Fibroblast of gingiva (primary cell): ENCODE measurements at regions not wholly inside any gene's neighbourhood (a gene's known extent, or its start where the extent isn't known, plus 50 kb on each side); places are given as distances from the start of the nearest gene placed in this dataset.

Experiments used
- DNase-seq: peaks from one replicate; pipeline ENCODE4 v3.0.0-alpha.2; 2011; ENCODE audit warnings: low read depth

DNA sequence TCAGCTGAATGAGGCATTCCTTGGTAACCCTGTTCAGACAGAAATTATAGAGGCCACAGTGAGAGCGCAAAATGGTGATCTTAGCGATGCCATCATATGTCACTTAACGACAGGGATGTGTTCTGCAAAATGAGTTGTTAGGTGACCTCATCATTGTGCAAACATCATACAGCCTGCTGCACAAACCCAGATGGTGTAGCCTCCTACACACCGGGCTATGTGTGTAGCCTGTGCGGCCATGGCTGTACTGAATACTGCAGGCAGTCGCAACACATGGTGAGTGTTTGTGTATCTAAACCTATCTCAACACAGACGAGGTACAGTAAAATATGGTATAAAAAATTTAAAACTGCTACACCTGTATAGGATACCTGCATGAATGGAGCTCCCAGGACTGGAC lies 234.1 kb upstream of the PMEPA1 start:
- no peak for DNase-seq

DNA sequence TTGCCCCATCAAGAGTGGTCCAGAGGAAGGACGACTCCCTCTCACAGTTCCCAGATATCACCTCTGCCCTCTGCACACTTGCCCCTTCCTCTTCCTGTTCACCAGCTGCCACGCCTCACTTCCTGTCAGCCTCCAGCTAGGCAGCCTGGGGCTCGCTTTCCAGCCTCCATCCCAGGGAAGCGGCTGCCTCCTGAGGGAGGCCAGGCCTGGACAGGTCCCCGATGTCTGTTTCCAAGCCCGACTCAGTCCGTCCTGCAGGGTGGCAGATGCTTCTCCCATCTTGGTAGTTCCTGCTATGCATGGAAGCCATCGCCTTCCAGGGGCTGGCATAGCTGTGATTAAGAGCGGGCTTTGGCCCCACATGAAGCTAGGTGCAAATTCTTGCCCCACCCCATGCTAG lies 233.5 kb upstream of the PMEPA1 start:
- no peak for DNase-seq

DNA sequence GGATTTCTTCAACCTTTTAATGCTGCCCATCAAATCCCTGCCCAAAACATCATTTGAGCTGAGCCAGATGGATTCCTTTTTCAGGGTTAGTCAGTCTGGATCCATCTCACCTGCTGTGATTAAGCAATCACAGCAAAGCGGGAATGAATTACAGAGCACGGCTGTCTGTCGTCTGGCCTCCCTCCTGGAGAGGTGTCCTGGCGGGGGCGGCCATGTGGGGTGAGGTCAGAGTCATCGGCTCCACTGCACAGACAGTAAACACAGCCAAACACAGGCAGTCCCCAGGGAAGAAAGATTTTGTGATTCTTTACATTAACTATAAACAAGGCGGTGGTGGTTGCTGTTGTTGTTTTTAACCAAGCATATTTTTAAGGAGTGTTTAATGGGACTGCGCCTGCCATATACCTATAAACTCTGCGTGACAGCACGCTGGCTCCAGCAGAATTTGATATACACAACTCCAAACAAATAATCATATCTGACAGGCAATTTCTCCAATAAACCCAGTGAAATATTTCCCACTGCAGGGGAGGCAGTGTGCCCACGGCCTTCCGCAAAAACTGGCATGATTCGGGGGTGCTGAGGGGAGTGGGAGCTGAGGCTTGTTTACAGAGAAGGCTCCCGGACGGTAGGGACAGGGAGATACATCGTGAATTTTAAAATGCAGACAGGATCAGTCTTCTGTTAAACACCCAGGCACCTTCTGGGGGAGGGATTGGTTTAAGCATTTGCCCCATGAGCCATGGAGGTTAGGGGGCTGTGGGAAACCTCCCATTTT lies 232.0 kb upstream of the PMEPA1 start:
- no peak for DNase-seq

- no peak for DNase-seq
Measured at GRCh38 chr20:57940868-57941522, 231.2 kb upstream of the PMEPA1 start.

DNA sequence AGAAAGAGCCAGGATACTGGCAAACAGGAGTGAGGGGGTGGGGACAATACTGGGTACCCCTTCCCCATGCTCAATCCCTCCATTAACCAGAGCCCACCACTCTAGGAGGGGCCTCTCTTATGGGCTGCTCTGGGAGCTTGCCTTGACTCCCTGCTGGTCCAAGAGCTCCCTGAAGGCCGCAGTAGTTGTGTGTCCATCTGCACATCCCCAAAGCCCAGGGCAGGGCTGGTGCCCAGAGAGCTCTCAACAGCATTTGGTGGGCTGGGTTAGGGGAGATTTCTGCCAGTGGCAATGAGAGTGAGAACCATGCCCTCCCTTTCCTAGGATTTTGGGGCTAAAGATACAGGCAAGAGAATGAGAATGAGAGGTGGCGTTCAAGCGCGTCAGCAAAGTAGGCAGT lies 230.6 kb upstream of the PMEPA1 start:
- no peak for DNase-seq

GRCh38 chr20:57939499-57939898 lies 229.7 kb upstream of the PMEPA1 start:
- DNase-seq = no peak

GRCh38 chr20:57938158-57939108 lies 228.6 kb upstream of the PMEPA1 start:
- no peak for DNase-seq

DNA sequence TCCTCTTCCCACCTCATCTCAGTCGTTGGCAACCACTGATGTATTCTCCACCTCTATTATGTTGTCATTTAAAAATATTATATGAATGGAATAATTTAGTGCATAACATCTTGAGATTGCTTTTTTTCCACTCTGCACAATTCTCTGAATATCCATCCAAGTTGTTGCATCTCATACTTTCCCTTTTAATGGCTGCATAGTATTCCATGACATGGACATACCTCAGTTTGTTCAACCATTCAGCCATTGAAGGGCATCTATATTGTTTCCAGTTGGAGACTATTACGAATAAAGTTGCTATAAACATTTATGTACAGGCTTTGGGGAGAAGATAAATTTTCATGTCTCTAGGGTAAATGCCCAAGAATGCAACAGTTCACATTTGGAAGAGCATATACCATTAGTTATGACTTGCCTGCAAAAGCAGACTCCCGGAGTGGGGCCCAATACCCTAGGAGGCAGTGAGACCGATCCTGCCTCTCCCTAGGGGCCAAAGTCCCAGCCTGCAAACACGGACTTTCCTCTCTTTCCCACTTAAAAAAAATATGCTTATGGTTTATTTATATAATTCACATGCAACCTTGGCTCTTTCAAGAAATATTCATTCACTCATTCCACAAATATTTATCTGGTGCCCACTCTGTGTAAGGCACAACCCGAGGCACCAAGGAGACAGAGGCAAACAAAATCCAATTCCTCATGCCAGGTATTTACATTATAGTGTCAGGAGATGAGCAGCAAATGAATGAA lies 227.0 kb upstream of the PMEPA1 start:
- peak; percentile 7 for DNase-seq

DNA sequence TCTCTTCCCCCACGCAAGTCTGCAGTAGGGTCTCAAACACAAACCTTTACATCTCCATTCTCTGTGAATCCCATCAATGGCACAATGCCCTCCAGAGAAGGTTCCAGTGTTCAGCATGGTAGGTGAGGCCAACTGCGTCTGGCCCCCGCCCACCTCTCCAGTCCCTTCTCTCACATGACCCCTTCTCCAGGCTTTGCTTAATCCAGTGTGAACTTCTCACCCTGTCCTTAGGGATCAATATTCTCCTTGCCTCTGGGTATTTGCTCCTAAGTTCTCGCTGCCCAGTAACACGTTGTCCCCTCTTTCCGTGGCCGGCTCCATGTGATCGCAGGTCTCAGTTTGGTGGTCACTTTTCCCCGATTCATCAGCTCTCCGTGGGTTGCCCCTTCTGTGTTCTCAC lies 225.1 kb upstream of the PMEPA1 start:
- no peak for DNase-seq

DNA sequence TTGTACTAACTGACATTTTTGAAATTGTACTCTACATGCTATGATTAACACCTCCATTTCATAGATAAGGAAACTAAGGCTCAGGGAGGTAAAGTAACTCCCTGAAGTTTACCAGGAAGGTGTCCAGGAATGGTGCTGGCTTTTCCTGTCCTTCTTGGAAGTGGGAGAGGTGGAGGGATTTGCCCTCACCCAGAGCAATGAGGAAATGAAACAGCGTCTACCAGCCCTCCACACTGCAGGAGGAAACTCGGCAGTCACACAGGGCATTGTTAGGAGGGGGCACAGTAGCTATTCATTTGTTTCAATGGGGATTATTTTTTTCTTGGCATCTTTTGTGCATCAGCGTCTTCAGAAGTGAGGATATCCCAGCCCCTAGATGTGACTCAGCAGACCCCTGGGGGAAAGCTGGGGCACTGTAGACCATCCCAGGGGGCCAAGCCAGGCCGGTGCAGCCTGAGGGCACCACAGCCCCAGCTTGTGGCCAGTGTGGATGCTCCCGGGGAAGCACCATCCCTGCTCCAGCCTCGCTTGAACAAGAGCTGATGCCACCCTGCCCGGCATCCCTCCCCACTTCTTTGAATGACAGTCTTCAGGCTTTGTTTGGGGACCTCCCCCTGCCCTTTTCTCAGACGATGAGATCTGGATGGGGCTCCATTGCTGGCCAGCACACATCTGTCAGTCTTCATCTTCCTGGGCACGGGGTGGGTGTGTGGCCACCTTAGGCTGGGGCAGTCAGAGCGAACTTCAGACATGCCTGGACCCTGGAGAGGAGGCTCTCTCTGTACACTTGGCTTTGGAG lies 224.4 kb upstream of the PMEPA1 start:
- DNase-seq = no peak

GRCh38 chr20:57932227-57932864 lies 222.5 kb upstream of the PMEPA1 start:
- no peak for DNase-seq

- DNase-seq = no peak
Measured at GRCh38 chr20:57930351-57930750, 220.5 kb upstream of the PMEPA1 start.

DNA sequence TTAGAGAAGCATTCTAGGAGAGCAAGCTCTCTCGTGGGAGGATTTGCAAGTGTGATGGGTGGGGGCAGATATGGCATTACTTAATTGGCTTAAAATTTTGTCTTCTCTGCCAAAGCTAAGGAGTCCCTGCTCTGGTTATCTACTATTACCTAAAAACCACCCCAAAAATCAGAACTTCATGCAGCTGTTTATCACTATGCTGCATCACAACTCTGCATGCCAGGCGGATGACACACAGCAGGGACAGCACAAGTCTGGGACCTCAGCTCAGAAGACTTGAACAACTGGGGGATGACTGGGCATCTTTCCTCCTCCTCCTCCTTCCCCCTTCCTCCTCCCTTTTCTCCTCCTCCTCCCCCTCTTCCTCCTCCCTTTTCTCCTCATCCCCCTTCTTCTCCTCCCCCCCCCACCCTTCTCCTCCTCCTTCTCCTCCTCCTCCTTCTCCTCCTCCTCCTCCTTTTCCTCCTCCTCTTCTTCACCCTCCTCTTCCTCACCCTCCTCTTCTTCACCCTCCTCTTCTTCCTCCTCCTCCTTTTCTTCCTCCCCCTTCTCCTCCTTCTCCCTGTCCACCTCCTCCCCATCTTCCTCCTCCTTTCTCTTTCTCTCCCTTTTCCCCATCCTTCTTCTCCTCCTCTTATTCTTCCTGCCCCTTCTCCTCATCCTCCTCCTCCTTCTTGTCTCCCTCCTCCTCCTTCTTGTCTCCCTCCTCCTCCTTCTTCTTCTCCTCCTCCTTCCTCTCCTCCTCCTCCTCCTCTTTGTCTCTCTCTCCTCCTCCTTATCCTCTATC lies 218.6 kb upstream of the PMEPA1 start:
- DNase-seq = peak; percentile 76

DNA sequence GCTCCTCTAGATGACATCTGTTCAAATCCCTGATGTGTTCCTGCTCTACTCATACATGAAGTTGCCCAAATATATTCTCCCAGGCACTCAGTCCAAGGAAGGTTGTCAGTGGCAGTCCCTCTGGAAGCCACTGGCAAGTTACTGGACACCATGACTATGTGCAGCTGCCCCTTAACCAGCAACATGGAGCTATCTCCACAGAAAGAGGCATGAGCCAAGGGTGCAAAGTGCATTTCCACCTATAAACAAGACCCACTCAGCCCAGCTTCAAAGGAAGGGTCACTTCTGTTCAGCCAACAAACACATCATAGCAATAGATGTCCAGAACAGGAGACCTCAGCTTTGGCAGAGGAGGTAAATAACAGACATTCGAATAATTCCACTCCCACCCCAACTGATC lies 217.6 kb upstream of the PMEPA1 start:
- DNase-seq = no peak

GRCh38 chr20:57922706-57923105 lies 212.9 kb upstream of the PMEPA1 start:
- no peak for DNase-seq

- DNase-seq = no peak
Measured at GRCh38 chr20:57922083-57922482, 212.3 kb upstream of the PMEPA1 start.

DNA sequence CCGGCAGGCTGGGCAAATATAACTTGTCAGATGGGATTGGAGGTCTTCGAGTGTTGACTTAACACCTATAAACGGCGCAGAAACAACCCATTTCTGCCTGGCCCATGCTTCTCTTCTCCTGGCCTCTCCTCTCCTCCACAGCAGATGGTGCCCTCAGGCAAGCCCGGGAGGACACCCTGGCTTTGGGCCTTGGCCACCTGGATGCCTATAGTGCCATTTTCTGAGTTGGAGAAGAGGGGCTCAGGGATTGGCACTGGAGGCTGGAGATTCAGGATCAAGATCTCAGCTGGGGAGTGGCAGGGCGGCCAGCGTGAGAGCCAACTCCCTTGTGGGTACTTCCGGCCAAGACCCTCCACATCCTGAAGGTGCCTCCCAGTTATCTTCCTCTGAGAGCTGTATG lies 211.9 kb upstream of the PMEPA1 start:
- DNase-seq = no peak

GRCh38 chr20:57920971-57921370 lies 211.2 kb upstream of the PMEPA1 start:
- no peak for DNase-seq

DNA sequence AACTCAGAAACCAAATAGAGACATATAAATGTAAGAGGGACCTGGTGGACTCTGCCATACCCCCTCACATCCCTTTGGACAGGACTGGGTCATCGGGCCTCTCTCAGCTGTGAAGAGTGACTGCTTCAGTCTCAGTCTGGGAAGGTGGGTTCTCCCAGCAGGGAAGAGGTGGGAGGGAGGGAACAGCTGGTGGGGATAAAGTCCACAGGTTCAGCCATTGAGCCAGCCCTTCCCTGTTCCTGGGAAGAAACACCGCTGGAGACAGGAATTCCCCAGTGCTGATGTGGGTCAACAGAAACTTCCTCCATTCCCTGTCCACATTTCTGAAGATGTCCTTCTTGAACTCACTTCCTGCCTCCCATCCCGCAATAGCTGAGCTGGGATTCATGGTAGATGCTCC lies 209.2 kb upstream of the PMEPA1 start:
- DNase-seq = no peak

DNA sequence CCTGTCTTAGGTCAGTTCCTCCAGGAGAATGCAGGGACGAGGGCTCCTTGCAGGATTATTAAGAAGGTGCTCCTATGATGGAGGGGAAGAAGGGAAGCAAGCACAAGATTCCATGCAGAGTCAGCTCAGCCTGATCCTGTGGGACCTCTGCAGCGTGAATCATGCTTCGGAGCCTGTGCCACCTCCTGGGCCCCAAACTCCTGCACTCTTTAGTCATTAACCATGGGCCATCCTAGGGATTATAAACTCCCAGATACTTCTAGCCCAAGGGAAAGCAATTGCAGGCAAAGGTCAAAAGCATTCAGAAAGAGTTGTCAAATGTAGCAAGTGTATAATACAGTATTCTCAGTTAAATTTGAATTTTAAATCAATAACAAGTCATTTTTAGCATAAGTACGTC lies 208.7 kb upstream of the PMEPA1 start:
- no peak for DNase-seq
